NCI-H2107 treated with DMSO at 0.1 percent for 48 hours (cell line): ENCODE measurements at regions not wholly inside any gene's neighbourhood (a gene's known extent, or its start where the extent isn't known, plus 50 kb on each side); places are given as distances from the start of the nearest gene placed in this dataset.
A peak's percentile ranks its signal among the peaks of the same experiment; 100 is the strongest.

Source experiments
- DNase-seq: peaks from one replicate; lab custom pipeline; 2025; ENCODE audit not compliant: unreplicated experiment; lab: John Stamatoyannopoulos, UW

- DNase-seq: no peak
These were observed 1373.2 kb downstream of the SUCLG1 start for GRCh38 chr2:83085869-83086268.

GRCh38 chr2:83081826-83082690 lies 1377.0 kb downstream of the SUCLG1 start:
- peak; percentile 28 for DNase-seq

GRCh38 chr2:83079007-83079406 lies 1380.1 kb downstream of the SUCLG1 start:
- DNase-seq: no peak

- no peak for DNase-seq
These were observed 1386.3 kb downstream of the SUCLG1 start for GRCh38 chr2:83072767-83073166.

GRCh38 chr2:83071914-83072313 lies 1387.2 kb downstream of the SUCLG1 start:
- DNase-seq: no peak

GRCh38 chr2:83071352-83071751 lies 1387.7 kb downstream of the SUCLG1 start:
- no peak for DNase-seq

- DNase-seq: no peak
These were observed 1389.4 kb downstream of the SUCLG1 start for GRCh38 chr2:83069724-83070123.

GRCh38 chr2:83068714-83069113 lies 1390.4 kb downstream of the SUCLG1 start:
- no peak for DNase-seq

- no peak for DNase-seq
These were observed 1391.1 kb downstream of the SUCLG1 start for GRCh38 chr2:83067947-83068346.

GRCh38 chr2:83063933-83064332 lies 1395.1 kb downstream of the SUCLG1 start:
- DNase-seq: no peak

GRCh38 chr2:83063511-83063910 lies 1395.6 kb downstream of the SUCLG1 start:
- no peak for DNase-seq

GRCh38 chr2:83058683-83059082 lies 1400.4 kb downstream of the SUCLG1 start:
- no peak for DNase-seq

GRCh38 chr2:83055376-83056010 lies 1403.6 kb downstream of the SUCLG1 start:
- DNase-seq: no peak

GRCh38 chr2:83054751-83055150 lies 1404.3 kb downstream of the SUCLG1 start:
- DNase-seq: no peak

GRCh38 chr2:83051538-83052170 lies 1407.4 kb downstream of the SUCLG1 start:
- no peak for DNase-seq

- no peak for DNase-seq
These were observed 1417.0 kb downstream of the SUCLG1 start for GRCh38 chr2:83042053-83042452.

GRCh38 chr2:83022631-83023210 lies 1436.4 kb downstream of the SUCLG1 start:
- DNase-seq: no peak

- DNase-seq: no peak
These were observed 1441.6 kb downstream of the SUCLG1 start for GRCh38 chr2:83017366-83018090.

GRCh38 chr2:83016343-83017110 lies 1442.6 kb downstream of the SUCLG1 start:
- DNase-seq: no peak

- DNase-seq: no peak
These were observed 1443.2 kb downstream of the SUCLG1 start for GRCh38 chr2:83015900-83016299.
